ENCODE measurements at regions not wholly inside any gene's neighbourhood (a gene's known extent, or its start where the extent isn't known, plus 50 kb on each side); places are given as distances from the start of the nearest gene placed in this dataset.

- no peak for TF ChIP-seq POLR2AphosphoS5 (IDR thresholded peaks at IDR 0.05)
- TF ChIP-seq CTCF (IDR thresholded peaks at IDR 0.05) = no peak
- no peak for TF ChIP-seq POLR2A (IDR thresholded peaks at IDR 0.05; ENCODE audit: low read depth)
- TF ChIP-seq EP300 (IDR thresholded peaks at IDR 0.05) = no peak
These were observed 1124.8 kb upstream of the PRR20A start for GRCh38 chr13:56015919-56016318.

Measured in esophagus muscularis mucosa (tissue), 4 donors.